ENCODE measurements at regions not wholly inside any gene's neighbourhood (a gene's known extent, or its start where the extent isn't known, plus 50 kb on each side); places are given as distances from the start of the nearest gene placed in this dataset.
A peak's percentile ranks its signal among the peaks of the same experiment; 100 is the strongest.
"Not testable (repeated sequence)": the region's sequence is repeated elsewhere in the genome, so short reads cannot be mapped to it uniquely, and the experiment has no call there.

DNA sequence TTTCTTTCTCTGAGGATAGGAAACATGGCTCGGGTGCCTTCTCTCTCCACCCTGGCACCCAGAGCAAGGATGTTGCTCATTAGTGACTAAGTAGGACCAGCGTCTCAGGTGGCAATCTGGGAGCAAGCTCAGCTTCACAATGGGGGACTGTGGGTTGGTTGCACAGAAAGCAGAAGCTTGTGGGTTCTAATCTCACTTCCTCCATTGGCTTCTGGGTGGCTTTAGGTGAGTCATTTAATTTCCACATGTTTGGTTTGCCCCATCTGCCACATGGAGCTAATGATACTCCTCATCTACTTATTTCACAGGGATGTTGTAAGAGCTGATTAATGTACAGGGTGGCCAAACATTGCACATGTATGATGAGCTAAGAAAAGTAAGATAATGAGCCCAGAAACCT, 54.8 kb upstream of the AKIRIN2 start:
- TF ChIP-seq, protein P1, sequence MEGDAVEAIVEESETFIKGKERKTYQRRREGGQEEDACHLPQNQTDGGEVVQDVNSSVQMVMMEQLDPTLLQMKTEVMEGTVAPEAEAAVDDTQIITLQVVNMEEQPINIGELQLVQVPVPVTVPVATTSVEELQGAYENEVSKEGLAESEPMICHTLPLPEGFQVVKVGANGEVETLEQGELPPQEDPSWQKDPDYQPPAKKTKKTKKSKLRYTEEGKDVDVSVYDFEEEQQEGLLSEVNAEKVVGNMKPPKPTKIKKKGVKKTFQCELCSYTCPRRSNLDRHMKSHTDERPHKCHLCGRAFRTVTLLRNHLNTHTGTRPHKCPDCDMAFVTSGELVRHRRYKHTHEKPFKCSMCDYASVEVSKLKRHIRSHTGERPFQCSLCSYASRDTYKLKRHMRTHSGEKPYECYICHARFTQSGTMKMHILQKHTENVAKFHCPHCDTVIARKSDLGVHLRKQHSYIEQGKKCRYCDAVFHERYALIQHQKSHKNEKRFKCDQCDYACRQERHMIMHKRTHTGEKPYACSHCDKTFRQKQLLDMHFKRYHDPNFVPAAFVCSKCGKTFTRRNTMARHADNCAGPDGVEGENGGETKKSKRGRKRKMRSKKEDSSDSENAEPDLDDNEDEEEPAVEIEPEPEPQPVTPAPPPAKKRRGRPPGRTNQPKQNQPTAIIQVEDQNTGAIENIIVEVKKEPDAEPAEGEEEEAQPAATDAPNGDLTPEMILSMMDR (conservative IDR thresholded peaks at IDR 0.05; ENCODE audit: low read depth, low read length) = no peak
- no peak overlapping the region for H3K4me3 ChIP-seq (ENCODE audit: low read depth, low read length)
- peak; percentile 62 for DNase-seq (ENCODE audit: low read depth)

DNA sequence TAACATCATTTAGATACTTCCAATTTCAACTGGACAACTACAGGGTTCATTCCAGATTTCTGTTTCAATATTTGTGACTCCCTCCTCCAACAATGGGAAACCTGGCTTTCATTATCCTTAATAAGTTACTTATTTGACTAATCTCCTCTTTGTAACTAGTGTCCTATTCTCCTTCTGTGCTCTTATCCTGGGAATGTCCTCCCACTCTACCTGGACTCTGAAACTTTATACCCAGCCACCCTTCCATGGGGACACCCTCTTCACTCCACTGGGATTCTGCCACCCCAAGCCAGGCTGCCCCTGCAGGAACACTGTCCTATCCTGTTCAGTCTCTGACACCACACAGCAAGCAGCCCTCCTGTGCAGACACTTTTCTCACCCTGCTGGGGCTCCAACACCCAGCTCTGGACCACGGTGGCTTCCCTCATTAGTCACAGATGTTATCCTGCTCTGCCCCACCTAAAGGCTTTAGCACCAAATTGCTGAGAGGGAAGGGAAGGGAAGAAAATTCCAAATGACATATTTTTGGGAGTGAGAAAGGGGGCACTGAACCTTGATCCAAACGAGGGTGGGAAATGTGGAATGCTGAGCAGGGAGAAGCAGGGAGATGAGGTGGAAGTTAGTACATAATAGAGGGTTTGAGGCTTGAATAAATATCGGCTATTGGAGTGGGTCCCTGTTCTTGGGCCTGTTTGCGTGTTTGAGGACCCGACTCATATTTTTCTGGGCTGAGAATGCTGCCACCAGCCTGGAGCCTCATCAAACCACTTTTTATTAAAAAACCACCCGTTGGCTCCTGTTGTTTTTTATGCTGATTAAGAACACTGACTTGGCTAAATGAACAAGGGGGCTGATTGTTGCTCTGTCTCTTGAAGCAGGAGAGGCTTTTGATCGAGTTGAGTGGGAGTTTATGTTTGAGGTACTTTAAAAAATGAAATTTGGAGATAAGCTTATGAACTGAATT, 54.0 kb upstream of the AKIRIN2 start:
- peak; percentile 21 for DNase-seq (ENCODE audit: low read depth)
- H3K4me3 ChIP-seq (ENCODE audit: low read depth, low read length) = no peak overlapping the region
- TF ChIP-seq, protein P1 (conservative IDR thresholded peaks at IDR 0.05; ENCODE audit: low read depth, low read length) = no peak

DNA sequence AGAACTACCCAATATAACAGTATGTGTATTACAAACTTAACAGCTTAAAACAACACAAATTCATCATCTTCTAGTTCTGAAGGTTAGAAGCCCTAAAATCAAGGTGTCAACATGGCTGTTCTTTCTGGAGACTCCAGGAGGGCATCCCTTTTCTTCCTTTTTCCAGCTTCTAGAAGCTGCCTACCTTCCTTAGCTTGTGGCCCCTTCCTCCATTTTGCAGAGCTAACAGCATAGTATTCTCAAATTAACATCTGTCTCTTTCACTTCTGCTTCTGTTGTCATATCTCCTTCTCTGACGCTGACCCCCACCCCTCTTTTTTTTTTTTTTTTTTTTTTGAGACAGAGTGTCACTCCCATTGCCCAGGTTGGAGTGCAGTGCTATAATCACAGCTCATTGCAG, 52.8 kb upstream of the AKIRIN2 start:
- TF ChIP-seq, protein P1 (conservative IDR thresholded peaks at IDR 0.05; ENCODE audit: low read depth, low read length) = no peak

DNA sequence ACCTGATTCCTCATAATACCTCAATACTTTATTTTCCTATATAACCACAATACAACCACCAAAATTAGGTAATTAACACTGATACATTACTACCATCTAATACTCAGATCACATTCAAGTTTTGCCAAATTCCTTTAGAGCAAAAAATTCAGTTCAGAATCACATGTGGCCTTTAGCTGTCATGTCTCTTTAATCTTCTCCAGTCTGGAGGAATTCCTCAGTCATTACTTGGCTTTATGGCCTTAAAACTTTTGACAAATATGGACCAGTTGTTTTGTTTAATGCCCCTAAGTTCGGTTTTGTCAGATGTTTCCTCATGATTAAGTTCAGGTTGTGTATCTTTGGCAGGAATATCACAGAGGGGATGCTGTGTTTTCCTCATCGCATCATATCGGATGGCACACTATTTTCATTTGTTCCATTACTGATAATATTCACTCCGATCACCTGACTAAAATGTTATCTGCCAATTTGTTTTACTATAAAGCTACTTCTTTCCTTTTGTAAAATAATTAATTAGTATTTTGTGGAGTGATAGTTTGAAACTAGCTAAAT, 51.2 kb upstream of the AKIRIN2 start:
- no peak overlapping the region for H3K4me3 ChIP-seq (ENCODE audit: low read depth, low read length)
- TF ChIP-seq, protein P1 (conservative IDR thresholded peaks at IDR 0.05; ENCODE audit: low read depth, low read length) = no peak
- DNase-seq (ENCODE audit: low read depth) = no peak

More for the DNA sequence above, 52.8 kb upstream of the AKIRIN2 start:
- no peak for DNase-seq (ENCODE audit: low read depth)
- no peak overlapping the region for H3K4me3 ChIP-seq (ENCODE audit: low read depth, low read length)

DNA sequence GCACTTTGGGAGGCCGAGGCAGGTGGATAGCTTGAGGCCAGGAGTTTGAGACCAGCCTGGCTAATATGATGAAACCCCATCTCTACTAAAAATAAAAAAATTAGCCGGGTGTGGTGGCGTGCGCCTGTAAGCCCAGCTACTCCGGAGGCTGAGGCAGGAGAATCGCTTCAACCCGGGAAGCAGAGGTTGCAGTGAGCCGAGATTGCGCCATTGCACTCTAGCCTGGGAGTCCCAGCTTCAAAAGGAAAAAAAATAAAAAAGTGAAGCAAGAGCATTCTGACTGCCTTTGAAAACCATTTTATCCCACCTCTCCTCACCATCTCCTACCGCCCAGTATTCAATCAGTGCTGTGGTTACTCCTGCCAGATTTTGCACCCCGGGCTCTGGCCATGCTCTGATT, 50.5 kb upstream of the AKIRIN2 start:
- not testable (repeated sequence) for DNase-seq (ENCODE audit: low read depth)

More for the DNA sequence above, 50.5 kb upstream of the AKIRIN2 start:
- not testable (repeated sequence) for H3K4me3 ChIP-seq (ENCODE audit: low read depth, low read length)
